ENCODE measurements at regions not wholly inside any gene's neighbourhood (a gene's known extent, or its start where the extent isn't known, plus 50 kb on each side); places are given as distances from the start of the nearest gene placed in this dataset.

GRCh38 chr2:43164686-43165085, 61.7 kb downstream of the ZFP36L2 start:
- no peaks in the 10 kb centered on the region for H3K9me3 ChIP-seq (ENCODE audit: low read depth, low read length, poor library complexity, severe bottlenecking)
- no peak overlapping the region for H3K4me3 ChIP-seq (ENCODE audit: low read depth, low read length, poor library complexity, severe bottlenecking)
- H3K36me3 ChIP-seq (ENCODE audit: insufficient read depth, low read length, poor library complexity, severe bottlenecking): no peaks in the 10 kb centered on the region
- no peak for DNase-seq (ENCODE audit: low spot score)
- peaks cover 3% of the 10 kb centered on the region for H3K4me1 ChIP-seq (ENCODE audit: insufficient read depth, low read length, poor library complexity, severe bottlenecking)
- BruUV-seq (replicated peaks): no TSS peak
- intact Hi-C loops (cut with micrococcal nuclease; ENCODE audit: unreplicated experiment): no loop called here
- no peaks in the 10 kb centered on the region for H3K27me3 ChIP-seq (replicated peaks; ENCODE audit: insufficient read depth, low read depth, low read length, poor library complexity)
- ChIA-PET POLR2A (ENCODE audit: low non-redundant PET) (no interaction called here), CTCF (no interaction called here)
- TF ChIP-seq EZH2 (IDR thresholded peaks at IDR 0.05; ENCODE audit: borderline replicate concordance, low read depth, low read length, poor library complexity, severe bottlenecking) (no peak), CTCF (conservative IDR thresholded peaks at IDR 0.05; ENCODE audit: low read depth, low read length) (no peak)
- H3K27ac ChIP-seq (ENCODE audit: low read depth, low read length, poor library complexity, severe bottlenecking): no peak overlapping the region

GRCh38 chr2:43163584-43164270, 62.7 kb downstream of the ZFP36L2 start:
- Histone ChIP-seq H3K36me3 (ENCODE audit: insufficient read depth, low read length, poor library complexity, severe bottlenecking) (no peaks in the 10 kb centered on the region), H3K4me3 (ENCODE audit: low read depth, low read length, poor library complexity, severe bottlenecking) (no peak overlapping the region), H3K27me3 (replicated peaks; ENCODE audit: insufficient read depth, low read depth, low read length, poor library complexity) (no peaks in the 10 kb centered on the region), H3K4me1 (ENCODE audit: insufficient read depth, low read length, poor library complexity, severe bottlenecking) (no peaks in the 10 kb centered on the region), H3K27ac (ENCODE audit: low read depth, low read length, poor library complexity, severe bottlenecking) (no peak overlapping the region), H3K9me3 (ENCODE audit: low read depth, low read length, poor library complexity, severe bottlenecking) (no peaks in the 10 kb centered on the region)
- ChIA-PET POLR2A (ENCODE audit: low non-redundant PET) (no interaction called here), CTCF (no interaction called here)
- intact Hi-C loops (cut with micrococcal nuclease; ENCODE audit: unreplicated experiment): no loop called here
- TF ChIP-seq EZH2 (IDR thresholded peaks at IDR 0.05; ENCODE audit: borderline replicate concordance, low read depth, low read length, poor library complexity, severe bottlenecking) (no peak), CTCF (conservative IDR thresholded peaks at IDR 0.05; ENCODE audit: low read depth, low read length) (no peak)
- BruUV-seq (replicated peaks): no TSS peak
- no peak for DNase-seq (ENCODE audit: low spot score)

GRCh38 chr2:43162511-43162776, 64.0 kb downstream of the ZFP36L2 start:
- Histone ChIP-seq H3K36me3 (ENCODE audit: insufficient read depth, low read length, poor library complexity, severe bottlenecking) (no peaks in the 10 kb centered on the region), H3K27ac (ENCODE audit: low read depth, low read length, poor library complexity, severe bottlenecking) (no peak overlapping the region), H3K4me3 (ENCODE audit: low read depth, low read length, poor library complexity, severe bottlenecking) (no peak overlapping the region), H3K4me1 (ENCODE audit: insufficient read depth, low read length, poor library complexity, severe bottlenecking) (no peaks in the 10 kb centered on the region), H3K9me3 (ENCODE audit: low read depth, low read length, poor library complexity, severe bottlenecking) (no peaks in the 10 kb centered on the region), H3K27me3 (replicated peaks; ENCODE audit: insufficient read depth, low read depth, low read length, poor library complexity) (no peaks in the 10 kb centered on the region)
- BruUV-seq (replicated peaks): no TSS peak
- POLR2A ChIA-PET (ENCODE audit: low non-redundant PET): no interaction called here
- CTCF ChIA-PET: interaction anchor here (0.6 kb wide), 1 partner anchor 239 kb away, joined by 3 read pairs; no protein-coding TSS in a partner anchor
- DNase-seq (ENCODE audit: low spot score): no peak
- intact Hi-C loops (cut with micrococcal nuclease; ENCODE audit: unreplicated experiment): no loop called here
- TF ChIP-seq EZH2 (IDR thresholded peaks at IDR 0.05; ENCODE audit: borderline replicate concordance, low read depth, low read length, poor library complexity, severe bottlenecking) (no peak), CTCF (conservative IDR thresholded peaks at IDR 0.05; ENCODE audit: low read depth, low read length) (no peak)
